GM12864 (cell line): ENCODE measurements at regions not wholly inside any gene's neighbourhood (a gene's known extent, or its start where the extent isn't known, plus 50 kb on each side); places are given as distances from the start of the nearest gene placed in this dataset.

Source experiments
- DNase-seq: peaks from one replicate; pipeline ENCODE4 v3.0.0-alpha.2; 2011; ENCODE audit warnings: low read depth
- H3K4me3 ChIP-seq: 2 replicates; pipeline ENCODE4 v1.5.1; 2011; ENCODE audit warnings: mild to moderate bottlenecking, low read depth, low read length, control low read depth
- TF ChIP-seq, protein P1 (sequence below): IDR thresholded peaks from 2 replicates; pipeline ENCODE4 v1.5.1; 2011; ENCODE audit warnings: low read depth, mild to moderate bottlenecking, moderate library complexity, low read length, control low read depth, inconsistent platforms; ENCODE audit errors: missing control alignments

DNA sequence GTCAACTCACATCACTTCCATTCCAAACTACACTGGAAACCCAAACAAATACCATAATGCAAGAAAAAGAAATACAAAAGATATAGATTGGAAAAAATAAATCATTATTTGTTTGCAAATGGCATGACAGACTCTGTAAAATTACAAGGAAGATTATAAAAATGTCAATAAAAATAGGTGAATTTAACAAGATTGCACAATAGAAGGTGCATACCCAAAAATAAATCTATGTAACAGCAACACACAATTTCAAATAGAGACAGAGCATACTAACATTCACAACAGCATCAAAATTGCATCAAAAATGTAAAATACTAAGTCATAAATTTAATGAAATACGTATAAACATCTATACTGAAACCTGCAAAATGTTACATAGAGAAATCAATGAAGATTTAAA, 1140.0 kb upstream of the GJE1 start:
- TF ChIP-seq, protein P1, sequence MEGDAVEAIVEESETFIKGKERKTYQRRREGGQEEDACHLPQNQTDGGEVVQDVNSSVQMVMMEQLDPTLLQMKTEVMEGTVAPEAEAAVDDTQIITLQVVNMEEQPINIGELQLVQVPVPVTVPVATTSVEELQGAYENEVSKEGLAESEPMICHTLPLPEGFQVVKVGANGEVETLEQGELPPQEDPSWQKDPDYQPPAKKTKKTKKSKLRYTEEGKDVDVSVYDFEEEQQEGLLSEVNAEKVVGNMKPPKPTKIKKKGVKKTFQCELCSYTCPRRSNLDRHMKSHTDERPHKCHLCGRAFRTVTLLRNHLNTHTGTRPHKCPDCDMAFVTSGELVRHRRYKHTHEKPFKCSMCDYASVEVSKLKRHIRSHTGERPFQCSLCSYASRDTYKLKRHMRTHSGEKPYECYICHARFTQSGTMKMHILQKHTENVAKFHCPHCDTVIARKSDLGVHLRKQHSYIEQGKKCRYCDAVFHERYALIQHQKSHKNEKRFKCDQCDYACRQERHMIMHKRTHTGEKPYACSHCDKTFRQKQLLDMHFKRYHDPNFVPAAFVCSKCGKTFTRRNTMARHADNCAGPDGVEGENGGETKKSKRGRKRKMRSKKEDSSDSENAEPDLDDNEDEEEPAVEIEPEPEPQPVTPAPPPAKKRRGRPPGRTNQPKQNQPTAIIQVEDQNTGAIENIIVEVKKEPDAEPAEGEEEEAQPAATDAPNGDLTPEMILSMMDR = no peak
- DNase-seq = no peak
- no peak overlapping the region for H3K4me3 ChIP-seq

- TF ChIP-seq, protein P1 = no peak
- H3K4me3 ChIP-seq = no peak overlapping the region
- no peak for DNase-seq
Measured at GRCh38 chr6:140988780-140989179, 1143.9 kb upstream of the GJE1 start.

- no peak for DNase-seq
- no peak overlapping the region for H3K4me3 ChIP-seq
- TF ChIP-seq, protein P1 = no peak
Measured at GRCh38 chr6:140987364-140988155, 1145.2 kb upstream of the GJE1 start.

GRCh38 chr6:140985679-140986275, 1146.9 kb upstream of the GJE1 start:
- DNase-seq = no peak
- TF ChIP-seq, protein P1 = no peak
- no peak overlapping the region for H3K4me3 ChIP-seq

GRCh38 chr6:140980265-140980887, 1152.3 kb upstream of the GJE1 start:
- DNase-seq = no peak
- TF ChIP-seq, protein P1 = no peak
- H3K4me3 ChIP-seq = no peak overlapping the region

GRCh38 chr6:140979642-140980091, 1153.1 kb upstream of the GJE1 start:
- DNase-seq = no peak
- TF ChIP-seq, protein P1 = no peak
- no peak overlapping the region for H3K4me3 ChIP-seq
